Medulla oblongata (tissue), 1 donor: ENCODE measurements at regions not wholly inside any gene's neighbourhood (a gene's known extent, or its start where the extent isn't known, plus 50 kb on each side); places are given as distances from the start of the nearest gene placed in this dataset.

ENCODE experiments used
- DNase-seq: peaks from one replicate; pipeline ENCODE4 v3.0.0-alpha.2; 2015; ENCODE audit errors: extremely low spot score

DNA sequence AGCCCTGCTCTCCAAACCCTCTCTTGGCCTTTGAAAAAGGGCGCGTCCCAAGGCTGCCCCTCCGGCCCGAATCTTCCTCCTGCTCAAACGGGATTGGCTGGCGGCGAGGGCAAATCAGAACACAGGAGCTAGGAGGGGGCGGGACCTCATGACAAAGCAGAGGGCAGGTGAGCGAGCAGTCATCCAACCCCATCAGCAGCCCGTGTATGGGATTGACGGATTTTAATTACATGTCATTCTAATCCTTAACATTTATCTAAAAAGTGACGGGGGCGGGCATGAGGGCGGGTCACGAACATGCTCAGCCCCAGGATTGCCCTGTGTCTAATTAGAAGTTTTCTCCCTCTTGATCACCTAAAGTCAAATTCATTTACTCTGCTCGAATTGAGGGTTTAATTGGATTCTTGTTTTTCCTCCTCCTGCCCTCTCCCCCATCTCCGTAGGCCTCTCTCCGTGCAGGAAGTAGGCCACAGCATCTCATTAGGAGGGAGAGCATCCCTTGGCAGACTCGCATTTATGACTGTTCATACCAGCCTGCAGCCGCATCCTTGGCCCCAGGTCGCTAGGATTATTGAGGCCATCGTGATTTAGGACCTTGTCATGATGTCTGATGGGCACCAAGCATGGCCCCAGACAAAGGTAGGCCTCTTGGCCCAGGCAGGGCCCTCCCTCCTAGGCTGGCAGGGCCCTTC, 147.1 kb downstream of the CHST1 start:
- DNase-seq, result no peak

DNA sequence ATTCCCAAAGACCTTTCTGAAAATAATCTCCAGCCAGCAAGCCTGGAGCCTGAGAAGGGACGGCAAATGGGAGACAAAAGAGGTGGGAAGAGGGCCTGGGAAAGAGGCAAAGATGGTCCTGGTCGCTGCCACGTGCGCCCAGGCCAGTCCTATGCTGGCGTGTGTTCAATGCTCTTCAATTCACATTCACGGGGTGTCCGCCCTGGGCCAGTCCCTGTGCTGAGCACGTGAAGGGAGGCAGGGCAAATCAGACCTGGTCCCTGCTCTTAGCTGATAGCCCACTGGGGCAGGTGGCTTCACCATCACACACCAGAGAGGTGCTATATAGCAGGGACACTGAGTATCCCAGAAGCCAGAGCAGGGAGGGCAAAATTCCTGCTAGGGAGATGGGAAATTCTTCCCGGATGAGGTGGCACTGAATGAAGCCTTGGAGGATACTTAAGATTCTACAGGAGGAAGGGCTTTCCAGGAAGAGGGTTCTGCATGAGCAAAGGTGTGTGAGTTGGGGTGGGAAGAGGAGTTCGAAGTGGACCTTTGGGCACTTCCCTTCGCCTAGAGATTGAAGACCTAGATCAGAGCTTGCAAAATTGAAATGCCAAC, 148.2 kb downstream of the CHST1 start:
- DNase-seq, result no peak

GRCh38 chr11:45513821-45514340, 151.5 kb downstream of the CHST1 start:
- no peak for DNase-seq

GRCh38 chr11:45512471-45513148, 152.8 kb downstream of the CHST1 start:
- no peak for DNase-seq

GRCh38 chr11:45511566-45511965, 153.9 kb downstream of the CHST1 start:
- DNase-seq, result no peak

GRCh38 chr11:45507916-45508315, 157.5 kb downstream of the CHST1 start:
- DNase-seq, result no peak

DNA sequence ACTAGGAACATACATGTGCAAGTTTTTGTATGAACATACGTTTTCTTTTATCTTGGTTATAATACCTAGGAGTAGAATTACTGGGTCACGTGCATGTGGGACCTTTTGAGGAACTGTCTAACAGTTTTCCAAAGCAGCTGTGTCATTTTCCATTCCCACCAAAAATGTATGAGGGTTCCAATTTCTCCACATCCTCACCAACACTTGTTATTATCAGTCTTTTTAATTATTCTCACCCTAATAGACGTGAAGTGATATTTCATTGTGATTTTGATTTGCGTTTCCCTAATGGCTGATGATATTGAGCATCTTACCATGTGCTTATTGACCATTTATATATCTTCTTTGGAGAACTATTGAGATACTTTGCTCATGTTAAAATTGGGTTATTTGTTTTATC, 162.1 kb downstream of the CHST1 start:
- no peak for DNase-seq

- DNase-seq, result no peak
These were observed 163.2 kb downstream of the CHST1 start for GRCh38 chr11:45502226-45502545.

DNA sequence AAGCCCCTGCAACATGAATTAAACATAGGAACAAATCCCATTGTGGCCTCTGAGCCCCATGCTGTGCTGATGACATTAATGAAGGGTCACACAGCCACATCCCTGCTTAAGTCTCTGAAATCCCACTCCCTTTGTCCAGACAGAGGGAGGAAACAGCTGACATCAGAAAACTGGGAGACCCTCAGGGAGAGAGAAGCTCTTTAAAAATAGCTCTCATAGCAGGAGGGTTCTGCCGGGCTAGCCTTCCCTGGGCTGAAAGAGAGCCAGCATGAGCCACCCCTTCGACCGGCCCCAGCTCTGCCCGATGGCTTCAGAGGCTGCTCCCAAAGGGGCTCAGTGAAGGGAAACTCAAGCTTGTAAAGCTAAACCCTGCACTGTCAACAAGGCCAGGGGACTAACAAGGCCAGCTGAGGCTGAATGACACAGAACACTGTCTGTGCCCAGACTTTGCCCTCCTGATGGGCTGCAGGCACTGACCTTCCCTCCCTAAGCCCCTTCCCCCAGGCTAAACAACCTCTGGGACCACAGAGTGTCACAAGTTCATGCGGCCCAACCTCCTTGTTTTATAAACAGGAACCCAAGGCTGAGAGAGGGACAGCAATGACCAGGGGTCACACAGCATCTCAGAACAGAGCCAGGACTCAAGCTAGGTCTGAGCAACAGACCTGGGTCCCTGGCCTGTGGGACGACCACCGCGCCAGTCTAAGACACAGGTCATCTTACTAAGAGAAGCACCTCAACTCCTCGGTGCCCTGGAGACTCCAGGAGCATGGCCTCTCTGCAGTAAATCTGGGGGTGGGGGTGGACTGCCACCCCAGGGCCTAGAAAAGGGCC, 163.8 kb downstream of the CHST1 start:
- no peak for DNase-seq

- DNase-seq, result no peak
These were observed 165.0 kb downstream of the CHST1 start for GRCh38 chr11:45500451-45500850.

DNA sequence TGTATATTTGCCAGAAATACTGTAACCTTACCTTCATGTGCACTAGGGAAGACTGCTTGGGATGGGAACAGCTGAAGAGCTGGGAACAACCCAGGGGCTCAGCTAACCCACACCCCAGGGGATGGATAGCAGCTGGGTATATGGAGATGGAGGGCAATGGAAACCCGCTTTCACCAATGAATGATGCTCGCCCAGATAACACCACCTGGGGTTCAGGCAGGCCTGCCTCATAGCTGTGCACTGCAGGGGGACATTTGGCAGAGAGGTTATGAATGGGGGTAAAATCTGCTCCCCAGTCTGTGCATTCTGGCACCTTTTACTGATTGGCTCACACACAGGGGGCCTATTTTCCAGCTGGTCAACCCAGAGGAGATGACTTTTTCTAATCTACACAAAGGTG, 170.7 kb downstream of the CHST1 start:
- DNase-seq, result no peak

DNA sequence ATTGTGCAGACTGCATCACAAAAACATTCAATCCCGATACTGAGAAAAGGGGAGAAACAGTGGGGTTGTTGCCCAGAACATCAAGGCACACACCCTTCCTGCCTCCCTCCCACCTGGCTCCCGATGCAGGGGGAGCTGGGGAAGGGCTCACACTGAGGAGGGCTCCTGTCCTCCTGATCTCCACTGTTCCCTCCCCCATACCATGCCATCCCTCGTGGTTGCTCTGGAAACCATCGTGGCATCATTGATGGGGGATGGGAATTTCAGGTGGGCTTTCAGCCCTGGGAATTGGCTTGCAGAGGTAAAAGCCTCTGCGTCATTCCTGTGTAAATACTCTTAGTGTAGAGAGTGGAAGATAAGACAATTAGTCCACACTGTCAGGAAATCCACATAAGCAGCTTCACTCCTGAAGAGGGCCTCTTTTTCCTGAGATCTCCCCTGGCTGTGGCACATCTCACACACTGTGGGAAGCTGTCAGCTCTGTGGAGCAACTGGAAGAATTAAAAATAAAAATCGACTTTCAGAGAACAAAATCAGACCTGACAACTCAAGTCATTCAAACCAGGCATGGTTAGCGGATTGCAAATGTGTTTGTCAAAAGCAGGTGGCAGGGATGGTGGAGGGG, 176.0 kb downstream of the CHST1 start:
- no peak for DNase-seq

- no peak for DNase-seq
These were observed 179.0 kb downstream of the CHST1 start for GRCh38 chr11:45486461-45486860.

DNA sequence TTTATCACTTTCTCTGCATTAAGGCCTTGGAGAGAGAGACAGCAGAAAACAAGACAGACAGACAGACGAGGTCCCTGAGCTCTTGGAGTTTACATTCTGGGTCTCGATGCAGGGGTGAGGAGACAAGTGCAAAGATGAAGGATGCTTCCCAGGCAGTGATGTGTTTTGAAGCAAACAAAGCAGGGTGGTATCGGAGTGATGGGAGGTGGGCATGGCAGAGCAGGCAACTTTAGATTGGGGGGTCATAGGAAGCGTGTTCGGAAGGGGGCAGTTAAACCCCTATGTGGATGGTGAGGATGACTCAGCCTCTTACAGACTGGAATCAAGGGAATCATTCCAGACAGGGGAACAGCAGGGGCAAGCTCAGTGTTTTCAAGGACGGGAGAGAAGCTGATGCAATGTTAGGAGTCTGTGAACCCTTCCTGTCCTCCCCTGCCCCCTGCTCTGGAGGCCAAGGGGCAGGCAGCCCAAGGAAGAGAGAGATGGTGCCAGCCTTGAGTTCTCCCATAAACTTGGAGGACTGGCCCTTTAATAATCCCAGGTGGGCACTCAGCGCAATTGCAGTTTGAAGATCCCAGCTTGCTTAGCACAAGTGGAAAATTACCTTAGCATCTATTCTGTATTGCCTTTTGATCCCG, 180.2 kb downstream of the CHST1 start:
- no peak for DNase-seq

DNA sequence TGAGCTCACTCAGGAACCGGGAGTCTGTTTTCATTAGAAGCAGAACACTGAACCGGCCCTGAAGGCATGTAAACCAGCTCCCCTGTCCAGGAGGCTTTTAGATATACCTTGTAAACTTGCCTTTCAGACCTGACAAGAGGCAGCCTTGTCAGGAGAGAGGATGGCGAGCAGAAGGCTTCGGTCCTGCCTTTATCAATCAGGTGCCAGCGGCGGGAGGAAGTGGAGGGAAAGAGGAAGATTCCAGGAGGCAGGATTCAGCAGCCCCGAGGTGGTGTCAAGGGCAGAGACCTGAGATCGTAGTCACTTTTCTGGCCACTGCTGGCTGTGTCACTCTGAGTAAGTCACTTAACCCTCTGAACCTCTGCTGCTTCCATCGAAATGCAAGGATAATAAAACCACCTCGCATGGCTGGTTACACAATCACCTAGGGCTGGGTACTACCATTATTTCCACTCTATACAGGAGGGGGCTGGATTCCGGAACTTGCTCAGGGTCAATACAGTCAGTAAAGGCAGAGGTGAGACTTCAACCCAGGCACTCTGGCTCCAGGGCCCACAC, 181.0 kb downstream of the CHST1 start:
- no peak for DNase-seq

- DNase-seq, result no peak
These were observed 182.0 kb downstream of the CHST1 start for GRCh38 chr11:45483416-45483815.

DNA sequence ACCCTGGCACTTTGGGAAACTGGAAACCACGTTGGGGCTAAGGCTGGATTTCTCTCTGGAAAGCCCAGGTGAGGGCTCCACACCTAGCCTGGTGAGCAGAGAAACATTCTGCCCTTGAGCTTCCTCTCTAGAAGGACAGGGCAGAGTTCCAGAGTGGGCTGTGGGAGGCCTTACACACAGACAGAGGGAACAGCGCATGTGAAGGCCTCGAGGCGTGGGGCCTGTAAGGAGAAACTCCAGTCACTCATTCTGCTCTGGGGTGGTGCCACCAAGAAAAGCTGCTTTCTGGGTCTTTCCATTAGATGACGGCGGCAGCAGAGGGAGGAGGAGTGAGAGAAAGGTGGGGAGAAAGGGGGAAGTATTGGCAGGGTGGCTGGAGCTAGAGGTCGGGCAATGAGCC, 183.1 kb downstream of the CHST1 start:
- DNase-seq, result no peak

GRCh38 chr11:45481026-45481425, 184.4 kb downstream of the CHST1 start:
- DNase-seq, result no peak

DNA sequence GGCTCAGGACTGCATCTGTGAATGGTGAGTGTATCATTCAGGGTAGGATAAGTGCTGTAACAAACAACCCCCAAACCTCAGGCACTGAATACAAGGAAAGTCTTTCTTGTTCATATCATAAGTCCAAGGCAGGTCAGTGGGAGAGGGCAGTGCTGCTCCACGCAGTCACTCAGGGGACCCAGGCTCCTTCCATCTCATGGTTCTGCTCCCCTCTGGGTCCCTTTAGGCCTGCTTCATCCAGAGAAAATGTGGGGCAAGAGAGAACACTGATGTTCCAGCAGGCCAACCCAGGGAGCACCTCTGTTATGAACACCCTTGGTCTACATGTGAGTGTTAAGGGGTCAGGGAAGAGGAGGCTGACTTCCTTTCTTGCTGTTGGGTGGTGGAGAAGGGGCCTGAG, 187.8 kb downstream of the CHST1 start:
- no peak for DNase-seq

DNA sequence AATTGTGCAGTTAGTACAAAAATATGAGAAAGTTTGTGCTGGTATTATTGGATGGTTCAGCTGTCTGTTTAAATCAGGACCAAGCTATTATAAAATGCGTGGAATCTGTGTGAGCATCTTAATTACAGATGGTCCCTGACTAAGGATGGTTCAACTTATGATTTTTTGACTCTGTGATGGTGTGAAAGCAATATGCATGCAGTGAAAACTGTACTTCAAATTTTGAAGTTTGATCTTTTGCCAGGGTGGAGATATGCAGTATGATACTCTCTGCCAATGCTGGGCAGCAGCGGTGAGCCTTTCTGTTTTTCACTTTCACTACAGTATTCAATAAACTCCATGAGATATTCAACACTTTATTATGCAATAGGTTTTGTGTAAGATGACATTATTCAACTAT, 189.3 kb downstream of the CHST1 start:
- no peak for DNase-seq

DNA sequence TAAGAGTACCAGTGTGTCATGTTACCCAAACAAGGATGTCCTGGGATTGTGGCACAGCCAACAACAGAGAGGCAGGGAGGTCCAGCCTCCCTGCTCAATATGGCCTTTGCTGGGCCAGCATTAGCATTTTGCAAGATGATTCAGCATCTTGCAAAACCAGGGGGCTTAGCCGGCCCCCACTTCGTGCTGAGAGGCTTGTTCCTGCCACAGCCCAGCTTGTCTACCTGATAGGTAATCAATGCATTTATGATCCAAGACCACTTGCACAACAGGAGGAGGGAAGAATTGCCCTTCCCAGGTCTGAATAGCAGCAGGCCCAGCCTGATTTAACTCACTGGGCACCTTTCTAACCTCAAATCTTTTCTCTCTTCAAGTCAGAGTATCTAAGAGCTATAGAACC, 189.0 kb upstream of the SYT13 start:
- DNase-seq, result no peak
